Fibroblast of pulmonary artery (primary cell): ENCODE measurements at regions not wholly inside any gene's neighbourhood (a gene's known extent, or its start where the extent isn't known, plus 50 kb on each side); places are given as distances from the start of the nearest gene placed in this dataset.
"Not testable (repeated sequence)": the region's sequence is repeated elsewhere in the genome, so short reads cannot be mapped to it uniquely, and the experiment has no call there.

Experiments
- DNase-seq: peaks from one replicate; pipeline ENCODE4 v3.0.0-alpha.2; 2010; ENCODE audit warnings: low read depth
- H3K4me3 ChIP-seq: replicated peaks from 2 replicates; pipeline ENCODE4 v1.5.1; 2011; ENCODE audit warnings: low read depth, mild to moderate bottlenecking, control low read depth, low read length, moderate library complexity
- CTCF ChIP-seq: IDR thresholded peaks from 2 replicates; pipeline ENCODE4 v1.5.1; 2011; ENCODE audit warnings: mild to moderate bottlenecking, control low read depth, low read length, inconsistent platforms; ENCODE audit errors: missing control alignments

GRCh38 chr6:71745525-71745924 lies 140.8 kb upstream of the RIMS1 start:
- H3K4me3 ChIP-seq: no peak overlapping the region
- no peak for TF ChIP-seq CTCF
- DNase-seq: no peak

DNA sequence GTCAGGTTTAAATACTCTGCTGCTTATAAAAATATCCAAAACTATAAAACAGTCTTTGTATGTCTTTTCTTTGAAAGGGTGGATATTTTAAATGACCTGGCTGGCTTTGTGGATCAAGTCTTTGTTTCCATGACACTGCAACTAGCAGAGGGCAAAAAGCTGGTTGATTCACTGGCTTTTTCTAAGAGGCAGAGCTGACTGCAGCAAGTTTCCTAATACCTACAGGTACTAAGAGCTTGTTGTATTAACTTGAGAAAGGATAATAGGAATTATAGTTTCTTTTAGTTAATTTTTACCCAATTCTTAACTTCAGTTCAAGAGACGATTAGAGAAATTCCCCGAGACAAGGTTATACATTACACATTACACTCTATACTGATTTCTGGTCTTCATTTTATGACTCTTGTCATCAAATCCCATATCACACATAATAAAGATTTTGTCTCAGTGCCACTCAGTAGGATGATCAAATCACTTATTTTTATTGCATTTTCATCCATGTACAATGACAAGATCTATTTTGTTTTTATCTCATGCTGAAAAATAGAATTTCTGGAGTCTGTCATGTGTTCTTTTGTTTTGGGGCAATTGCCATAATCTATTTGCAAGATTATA lies 120.1 kb upstream of the RIMS1 start:
- no peak for DNase-seq
- TF ChIP-seq CTCF: no peak
- H3K4me3 ChIP-seq: no peak overlapping the region

DNA sequence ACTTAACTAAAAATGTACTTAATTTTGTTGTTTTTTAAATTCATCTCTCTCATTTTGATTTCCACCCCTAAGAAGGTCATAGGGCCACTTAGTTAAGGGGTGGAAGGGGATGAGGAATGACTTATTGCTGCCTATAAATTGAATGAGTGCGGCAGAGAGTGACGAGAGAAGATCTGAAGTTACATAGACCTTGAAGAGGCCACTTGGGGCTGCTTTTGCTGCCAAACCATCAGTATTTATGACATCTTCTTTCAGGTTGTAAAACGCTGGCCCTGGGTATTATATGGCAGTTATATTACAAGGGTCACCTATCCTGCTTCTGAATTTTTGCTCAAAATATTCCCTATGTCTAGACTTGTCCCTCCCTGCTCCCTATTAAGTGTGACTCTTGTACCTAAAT lies 119.6 kb upstream of the RIMS1 start:
- TF ChIP-seq CTCF: no peak
- no peak for DNase-seq
- no peak overlapping the region for H3K4me3 ChIP-seq

DNA sequence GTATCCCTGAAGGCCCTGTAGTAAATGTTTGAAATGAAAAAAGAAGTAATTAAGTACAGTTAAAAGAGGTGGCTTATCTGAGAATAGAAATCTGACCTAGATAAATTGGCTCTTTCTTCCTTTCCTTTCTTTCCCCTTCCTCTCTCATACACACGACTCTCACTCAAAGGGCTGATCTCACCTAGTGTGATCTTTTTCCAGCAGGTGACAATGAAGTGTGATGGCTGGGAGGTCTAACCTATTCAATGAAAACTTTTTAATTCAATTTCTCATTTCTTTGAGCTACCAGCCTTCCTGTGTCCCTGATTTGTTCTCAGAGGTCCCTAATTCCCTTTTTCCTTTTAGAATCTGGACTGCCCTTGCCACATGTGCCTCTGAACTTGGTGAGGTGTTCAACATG lies 118.0 kb upstream of the RIMS1 start:
- TF ChIP-seq CTCF: no peak
- H3K4me3 ChIP-seq: no peak overlapping the region
- DNase-seq: no peak

DNA sequence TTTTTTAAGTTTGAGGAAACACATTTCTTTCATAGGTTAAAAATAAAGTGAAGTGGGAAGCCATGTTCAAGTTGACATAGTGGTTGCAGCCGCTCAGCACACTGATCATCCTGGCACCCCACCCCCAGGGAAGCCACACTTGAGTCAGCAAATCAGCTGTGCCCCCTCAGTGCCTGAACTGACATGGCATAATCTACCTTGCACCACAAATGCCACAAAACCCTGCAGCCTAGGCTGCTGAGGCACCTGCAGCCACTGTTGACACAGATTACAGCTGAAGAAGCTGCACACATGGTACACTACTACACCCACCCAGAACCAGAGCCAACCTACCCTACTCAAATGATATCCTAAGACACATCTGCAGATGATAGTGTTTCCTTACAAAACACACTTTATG lies 77.5 kb upstream of the RIMS1 start:
- DNase-seq: no peak
- no peak overlapping the region for H3K4me3 ChIP-seq

GRCh38 chr6:71810880-71811279 lies 75.5 kb upstream of the RIMS1 start:
- H3K4me3 ChIP-seq: no peak overlapping the region
- no peak for DNase-seq
- TF ChIP-seq CTCF: no peak

More for the DNA sequence above, 77.5 kb upstream of the RIMS1 start:
- TF ChIP-seq CTCF: no peak

GRCh38 chr6:71822625-71823024 lies 63.7 kb upstream of the RIMS1 start:
- DNase-seq: no peak
- TF ChIP-seq CTCF: no peak
- no peak overlapping the region for H3K4me3 ChIP-seq

GRCh38 chr6:71832110-71832764 lies 54.1 kb upstream of the RIMS1 start:
- not testable (repeated sequence) for DNase-seq

More at GRCh38 chr6:71832110-71832764, 54.1 kb upstream of the RIMS1 start:
- H3K4me3 ChIP-seq: not testable (repeated sequence)
